MM.1S (cell line): ENCODE measurements at regions not wholly inside any gene's neighbourhood (a gene's known extent, or its start where the extent isn't known, plus 50 kb on each side); places are given as distances from the start of the nearest gene placed in this dataset.

Experiments
- DNase-seq: peaks from one replicate; pipeline ENCODE4 v3.0.0-alpha.2; 2015
- H2AFZ ChIP-seq: fragments of 300-600 bp; sonication (generic); 2 replicates; pipeline ENCODE4 v1.6.0; 2016; ENCODE audit warnings: antibody characterized with exemption, low read length
- H3F3A ChIP-seq: fragments of 300-600 bp; sonication (generic); 2 replicates; pipeline ENCODE4 v1.6.1; 2016; ENCODE audit warnings: mild to moderate bottlenecking, antibody characterized with exemption, low read length, moderate library complexity, mixed read lengths; ENCODE audit not compliant: insufficient read depth
- H3K27ac ChIP-seq: fragments of 300-600 bp; sonication (generic); 2 replicates; pipeline ENCODE4 v1.5.1; 2016; ENCODE audit warnings: mild to moderate bottlenecking, low read length
- H3K27me3 ChIP-seq: fragments of 300-600 bp; sonication (generic); replicated peaks from 2 replicates; pipeline ENCODE4 v1.6.0; 2016; ENCODE audit warnings: low read length; ENCODE audit not compliant: insufficient read depth
- H3K36me3 ChIP-seq: fragments of 300-600 bp; sonication (generic); replicated peaks from 2 replicates; pipeline ENCODE4 v1.6.1; 2016; ENCODE audit warnings: mild to moderate bottlenecking, low read length, mixed read lengths; ENCODE audit not compliant: insufficient read depth
- H3K4me1 ChIP-seq: fragments of 300-600 bp; sonication (generic); 2 replicates; pipeline ENCODE4 v1.6.1; 2016; ENCODE audit warnings: low read length, mixed read lengths
- H3K4me2 ChIP-seq: fragments of 300-600 bp; sonication (generic); 2 replicates; pipeline ENCODE4 v1.6.0; 2016; ENCODE audit warnings: low read depth, low read length
- H3K4me3 ChIP-seq: fragments of 300-600 bp; sonication (generic); 2 replicates; pipeline ENCODE4 v1.5.1; 2016; ENCODE audit warnings: low read length, mixed read lengths
- H3K79me2 ChIP-seq: fragments of 300-600 bp; sonication (generic); 2 replicates; pipeline ENCODE4 v1.6.1; 2016; ENCODE audit warnings: mixed run types, low read length, mixed read lengths
- H3K9ac ChIP-seq: fragments of 300-600 bp; sonication (generic); 2 replicates; pipeline ENCODE4 v1.6.1; 2016; ENCODE audit warnings: low read length, mixed read lengths
- H3K9me2 ChIP-seq: fragments of 300-600 bp; sonication (generic); replicated peaks from 2 replicates; pipeline ENCODE4 v1.6.1; 2016; ENCODE audit warnings: mild to moderate bottlenecking, low read length, mixed read lengths; ENCODE audit not compliant: insufficient read depth
- H3K9me3 ChIP-seq: fragments of 300-600 bp; sonication (generic); replicated peaks from 2 replicates; pipeline ENCODE4 v1.6.1; 2016; ENCODE audit warnings: mild to moderate bottlenecking, low read length, mixed read lengths; ENCODE audit not compliant: insufficient read depth
- H4K20me1 ChIP-seq: fragments of 300-600 bp; sonication (generic); 2 replicates; pipeline ENCODE4 v1.6.1; 2016; ENCODE audit warnings: mild to moderate bottlenecking, low read length, moderate library complexity, mixed read lengths; ENCODE audit not compliant: insufficient read depth
- EZH2 ChIP-seq: fragments of 300-600 bp; sonication (generic); optimal IDR thresholded peaks from 2 replicates; pipeline ENCODE3; 2017; ENCODE audit warnings: low read depth, mild to moderate bottlenecking, antibody characterized with exemption, low read length, mixed read lengths
- EZH2phosphoT487 ChIP-seq: fragments of 300-600 bp; sonication (generic); IDR thresholded peaks from 2 replicates; pipeline ENCODE4 v1.6.1; 2018; ENCODE audit warnings: antibody characterized with exemption, low read length
- TF ChIP-seq, protein P1 (sequence below): fragments of 300-600 bp; sonication (generic); IDR thresholded peaks from 2 replicates; pipeline ENCODE4 v1.5.1; 2016; ENCODE audit warnings: antibody characterized with exemption, low read length, mixed read lengths

DNA sequence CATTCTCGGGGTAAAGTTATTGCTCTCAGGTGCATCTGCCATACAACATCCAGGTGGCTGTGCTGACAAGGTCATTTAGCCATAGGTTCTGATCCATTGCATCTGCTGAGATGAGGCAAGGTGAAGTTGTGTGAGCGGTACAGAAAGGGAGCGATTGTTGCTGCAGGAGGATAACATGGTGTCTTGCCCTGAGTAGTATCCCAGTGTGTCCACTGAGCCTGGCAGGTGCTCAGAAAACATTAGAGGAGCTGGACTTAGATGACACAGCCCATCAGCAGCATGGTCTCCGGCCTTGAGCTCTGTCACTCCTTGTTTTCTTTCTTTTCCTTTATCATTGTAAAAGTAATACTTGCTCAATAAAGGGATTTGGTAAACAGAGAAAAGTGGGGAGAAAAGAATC, 161.1 kb upstream of the ATP10A start:
- no peak overlapping the region for H2AFZ ChIP-seq
- H4K20me1 ChIP-seq = no peaks in the 10 kb centered on the region
- H3F3A ChIP-seq = no peaks in the 10 kb centered on the region
- no peaks in the 10 kb centered on the region for H3K36me3 ChIP-seq
- TF ChIP-seq EZH2phosphoT487 (no peak), EZH2 (no peak)
- TF ChIP-seq, protein P1, sequence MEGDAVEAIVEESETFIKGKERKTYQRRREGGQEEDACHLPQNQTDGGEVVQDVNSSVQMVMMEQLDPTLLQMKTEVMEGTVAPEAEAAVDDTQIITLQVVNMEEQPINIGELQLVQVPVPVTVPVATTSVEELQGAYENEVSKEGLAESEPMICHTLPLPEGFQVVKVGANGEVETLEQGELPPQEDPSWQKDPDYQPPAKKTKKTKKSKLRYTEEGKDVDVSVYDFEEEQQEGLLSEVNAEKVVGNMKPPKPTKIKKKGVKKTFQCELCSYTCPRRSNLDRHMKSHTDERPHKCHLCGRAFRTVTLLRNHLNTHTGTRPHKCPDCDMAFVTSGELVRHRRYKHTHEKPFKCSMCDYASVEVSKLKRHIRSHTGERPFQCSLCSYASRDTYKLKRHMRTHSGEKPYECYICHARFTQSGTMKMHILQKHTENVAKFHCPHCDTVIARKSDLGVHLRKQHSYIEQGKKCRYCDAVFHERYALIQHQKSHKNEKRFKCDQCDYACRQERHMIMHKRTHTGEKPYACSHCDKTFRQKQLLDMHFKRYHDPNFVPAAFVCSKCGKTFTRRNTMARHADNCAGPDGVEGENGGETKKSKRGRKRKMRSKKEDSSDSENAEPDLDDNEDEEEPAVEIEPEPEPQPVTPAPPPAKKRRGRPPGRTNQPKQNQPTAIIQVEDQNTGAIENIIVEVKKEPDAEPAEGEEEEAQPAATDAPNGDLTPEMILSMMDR = no peak
- no peak overlapping the region for H3K4me2 ChIP-seq
- DNase-seq = no peak
- H3K9me2 ChIP-seq = no peaks in the 10 kb centered on the region
- H3K27me3 ChIP-seq = no peaks in the 10 kb centered on the region
- H3K4me3 ChIP-seq = no peak overlapping the region
- no peaks in the 10 kb centered on the region for H3K9me3 ChIP-seq
- H3K27ac ChIP-seq = no peak overlapping the region
- no peaks in the 10 kb centered on the region for H3K4me1 ChIP-seq
- H3K9ac ChIP-seq = no peak overlapping the region
- no peaks in the 10 kb centered on the region for H3K79me2 ChIP-seq

DNA sequence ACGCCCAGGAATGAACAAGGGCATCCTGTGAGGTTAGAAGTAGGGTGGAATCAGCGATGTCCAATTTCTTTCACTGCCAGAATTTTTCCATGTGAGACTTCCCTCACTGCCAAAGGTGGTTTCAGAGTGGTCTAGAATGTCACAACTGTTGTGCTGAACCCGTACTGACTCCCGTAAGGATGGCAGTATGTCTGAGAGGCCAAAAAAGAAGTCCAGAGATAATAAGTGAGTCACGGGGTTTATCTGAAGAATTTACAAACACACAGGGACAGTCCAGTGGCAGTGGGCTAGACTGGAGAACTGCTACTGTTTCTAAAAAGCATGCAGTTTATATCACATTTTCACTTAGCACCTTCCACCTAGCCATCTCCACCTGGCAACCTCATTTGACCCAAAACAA, 160.6 kb upstream of the ATP10A start:
- Histone ChIP-seq H3K4me3 (no peak overlapping the region), H3K9me3 (no peaks in the 10 kb centered on the region), H3K79me2 (no peaks in the 10 kb centered on the region), H3K27ac (no peak overlapping the region), H3K36me3 (no peaks in the 10 kb centered on the region), H3K4me1 (no peaks in the 10 kb centered on the region), H3K9ac (no peak overlapping the region), H2AFZ (no peak overlapping the region), H4K20me1 (no peaks in the 10 kb centered on the region), H3K4me2 (no peak overlapping the region), H3F3A (no peaks in the 10 kb centered on the region), H3K9me2 (no peaks in the 10 kb centered on the region), H3K27me3 (no peaks in the 10 kb centered on the region)
- TF ChIP-seq, protein P1 = no peak
- TF ChIP-seq EZH2phosphoT487 (no peak), EZH2 (no peak)
- DNase-seq = no peak

DNA sequence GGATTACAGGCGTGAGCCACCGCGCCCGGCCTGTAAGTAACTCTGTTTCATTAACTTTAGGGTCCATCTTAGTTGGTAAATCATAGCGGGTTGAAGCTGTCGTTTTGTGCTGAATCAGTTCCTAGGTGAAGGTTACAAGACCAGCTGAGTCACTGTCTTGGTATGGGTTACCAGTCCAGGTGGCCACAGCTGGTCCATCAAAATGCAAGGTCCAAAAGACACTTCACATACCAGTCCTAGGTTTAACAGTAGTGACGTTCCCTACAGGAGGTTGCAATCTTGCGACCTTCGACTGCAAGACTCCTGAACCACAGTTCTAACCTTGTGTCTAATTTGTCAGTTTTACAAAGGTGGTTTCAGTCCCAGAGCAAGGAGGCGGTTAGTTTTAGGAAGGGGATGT, 160.1 kb upstream of the ATP10A start:
- H4K20me1 ChIP-seq = no peaks in the 10 kb centered on the region
- no peak for DNase-seq

More for the DNA sequence above, 160.1 kb upstream of the ATP10A start:
- Histone ChIP-seq H3K4me2 (no peak overlapping the region), H2AFZ (no peak overlapping the region), H3K36me3 (no peaks in the 10 kb centered on the region), H3K9me2 (no peaks in the 10 kb centered on the region), H3K4me3 (no peak overlapping the region), H3K4me1 (no peaks in the 10 kb centered on the region), H3K27me3 (no peaks in the 10 kb centered on the region), H3K9ac (no peak overlapping the region), H3K9me3 (no peaks in the 10 kb centered on the region), H3K79me2 (no peaks in the 10 kb centered on the region), H3K27ac (no peak overlapping the region), H3F3A (no peaks in the 10 kb centered on the region)
- TF ChIP-seq EZH2phosphoT487 (no peak), EZH2 (no peak)
- TF ChIP-seq, protein P1 = no peak
